PFSK-1 (cell line): ENCODE measurements at regions not wholly inside any gene's neighbourhood (a gene's known extent, or its start where the extent isn't known, plus 50 kb on each side); places are given as distances from the start of the nearest gene placed in this dataset.

Experiments
- FOXP2 ChIP-seq: optimal IDR thresholded peaks from 2 replicates; pipeline ENCODE3; 2011; ENCODE audit warnings: borderline replicate concordance, control low read depth, inconsistent platforms; ENCODE audit not compliant: insufficient read depth; ENCODE audit errors: extremely low read length, extremely low read depth
- POLR2AphosphoS5 ChIP-seq: IDR thresholded peaks from 2 replicates; pipeline ENCODE4 v1.6.1; 2012; ENCODE audit warnings: low read depth, mild to moderate bottlenecking, control low read depth, low read length, moderate library complexity
- SIN3A ChIP-seq: IDR thresholded peaks from 2 replicates; pipeline ENCODE4 v1.6.1; 2012; ENCODE audit warnings: mild to moderate bottlenecking, low read length, moderate library complexity, borderline replicate concordance; ENCODE audit not compliant: insufficient read depth
- TAF1 ChIP-seq: IDR thresholded peaks from 2 replicates; pipeline ENCODE4 v1.6.1; 2012; ENCODE audit warnings: low read length, control low read depth, borderline replicate concordance; ENCODE audit not compliant: insufficient read depth
- TF ChIP-seq, protein P1 (sequence below), 2 experiments: IDR thresholded peaks; 2 replicates each; pipeline versions ENCODE4 v1.6.1 to v1.8.0; 2011 to 2012; ENCODE audit warnings: low read depth in 2 of 2, low read length in 2 of 2, control low read depth in 1 of 2, inconsistent platforms in 1 of 2, mild to moderate bottlenecking in 1 of 2, moderate library complexity in 1 of 2; ENCODE audit not compliant: insufficient read depth in 1 of 2

DNA sequence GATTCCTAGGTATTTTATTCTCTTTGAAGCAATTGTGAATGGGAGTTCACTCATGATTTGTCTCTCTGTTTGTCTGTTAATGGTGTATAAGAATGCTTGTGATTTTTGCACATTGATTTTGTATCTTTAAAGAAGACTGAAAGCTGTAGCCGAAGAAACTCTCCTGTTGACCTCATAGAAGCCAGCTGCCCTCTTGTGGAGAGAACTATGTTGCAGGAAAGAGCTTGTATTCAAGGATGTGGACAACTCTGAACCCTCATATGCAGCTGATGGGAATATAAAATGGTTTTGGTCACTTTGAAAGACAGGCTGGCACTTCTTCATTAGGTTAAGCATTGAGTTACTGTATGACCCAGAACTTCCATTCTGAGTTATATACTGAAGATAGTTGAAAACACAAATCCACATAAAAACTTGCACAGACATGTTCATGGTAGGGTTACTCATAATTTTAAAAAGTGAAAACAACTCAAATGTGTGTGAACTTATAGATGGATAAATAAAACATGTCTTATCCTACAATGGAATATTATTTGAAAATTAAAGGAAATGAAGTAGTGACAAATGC lies 65.8 kb upstream of the SLITRK6 start:
- TF ChIP-seq SIN3A = no peak
- no peak for TF ChIP-seq POLR2AphosphoS5
- TF ChIP-seq TAF1 = no peak
- TF ChIP-seq, protein P1, sequence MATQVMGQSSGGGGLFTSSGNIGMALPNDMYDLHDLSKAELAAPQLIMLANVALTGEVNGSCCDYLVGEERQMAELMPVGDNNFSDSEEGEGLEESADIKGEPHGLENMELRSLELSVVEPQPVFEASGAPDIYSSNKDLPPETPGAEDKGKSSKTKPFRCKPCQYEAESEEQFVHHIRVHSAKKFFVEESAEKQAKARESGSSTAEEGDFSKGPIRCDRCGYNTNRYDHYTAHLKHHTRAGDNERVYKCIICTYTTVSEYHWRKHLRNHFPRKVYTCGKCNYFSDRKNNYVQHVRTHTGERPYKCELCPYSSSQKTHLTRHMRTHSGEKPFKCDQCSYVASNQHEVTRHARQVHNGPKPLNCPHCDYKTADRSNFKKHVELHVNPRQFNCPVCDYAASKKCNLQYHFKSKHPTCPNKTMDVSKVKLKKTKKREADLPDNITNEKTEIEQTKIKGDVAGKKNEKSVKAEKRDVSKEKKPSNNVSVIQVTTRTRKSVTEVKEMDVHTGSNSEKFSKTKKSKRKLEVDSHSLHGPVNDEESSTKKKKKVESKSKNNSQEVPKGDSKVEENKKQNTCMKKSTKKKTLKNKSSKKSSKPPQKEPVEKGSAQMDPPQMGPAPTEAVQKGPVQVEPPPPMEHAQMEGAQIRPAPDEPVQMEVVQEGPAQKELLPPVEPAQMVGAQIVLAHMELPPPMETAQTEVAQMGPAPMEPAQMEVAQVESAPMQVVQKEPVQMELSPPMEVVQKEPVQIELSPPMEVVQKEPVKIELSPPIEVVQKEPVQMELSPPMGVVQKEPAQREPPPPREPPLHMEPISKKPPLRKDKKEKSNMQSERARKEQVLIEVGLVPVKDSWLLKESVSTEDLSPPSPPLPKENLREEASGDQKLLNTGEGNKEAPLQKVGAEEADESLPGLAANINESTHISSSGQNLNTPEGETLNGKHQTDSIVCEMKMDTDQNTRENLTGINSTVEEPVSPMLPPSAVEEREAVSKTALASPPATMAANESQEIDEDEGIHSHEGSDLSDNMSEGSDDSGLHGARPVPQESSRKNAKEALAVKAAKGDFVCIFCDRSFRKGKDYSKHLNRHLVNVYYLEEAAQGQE (IDR thresholded peaks at IDR 0.05; ENCODE audit: insufficient read depth in 1 of 2, low read depth in 2 of 2, low read length in 2 of 2) = no peak
- no peak for TF ChIP-seq FOXP2

DNA sequence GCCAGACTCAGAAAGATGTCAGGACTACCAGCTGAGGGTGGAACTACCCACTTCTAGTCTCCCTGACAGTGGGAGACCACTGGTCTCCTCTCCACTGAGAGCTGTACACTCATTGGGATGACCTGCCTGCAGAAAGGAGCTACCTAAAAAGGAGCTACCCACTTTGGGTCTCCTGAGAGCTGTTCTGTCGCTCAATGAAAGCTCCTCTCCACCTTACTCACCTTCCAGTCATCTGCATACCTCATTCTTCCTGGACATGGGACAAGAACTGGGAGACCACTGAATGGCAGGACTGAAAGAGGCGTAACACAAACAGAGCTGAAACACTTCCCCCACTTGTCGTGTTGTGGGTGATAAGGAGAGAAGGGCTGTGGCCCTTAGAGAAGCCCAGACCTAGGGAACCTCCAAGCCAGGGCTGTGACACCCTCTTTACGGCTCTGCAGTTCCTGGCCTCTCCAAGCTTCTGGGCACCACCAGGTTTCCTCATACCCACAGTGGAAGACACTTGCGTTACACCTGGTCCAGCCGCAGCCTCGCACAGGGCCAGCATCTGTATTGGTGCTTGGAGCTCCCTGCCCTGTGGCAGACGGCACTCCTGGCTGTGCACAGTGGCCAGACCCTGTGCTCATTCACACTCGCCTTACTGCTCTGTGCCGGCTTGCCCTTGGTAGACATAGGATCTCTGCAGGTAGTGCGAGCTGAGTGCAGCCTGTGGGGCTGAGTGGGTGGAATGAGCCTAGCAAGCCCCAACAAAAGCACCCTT lies 54.9 kb upstream of the SLITRK6 start:
- no peak for TF ChIP-seq FOXP2
- TF ChIP-seq, protein P1 (IDR thresholded peaks at IDR 0.05; ENCODE audit: insufficient read depth in 1 of 2, low read depth in 2 of 2, low read length in 2 of 2) = no peak
- TF ChIP-seq POLR2AphosphoS5 = no peak
- no peak for TF ChIP-seq TAF1
- TF ChIP-seq SIN3A = no peak

DNA sequence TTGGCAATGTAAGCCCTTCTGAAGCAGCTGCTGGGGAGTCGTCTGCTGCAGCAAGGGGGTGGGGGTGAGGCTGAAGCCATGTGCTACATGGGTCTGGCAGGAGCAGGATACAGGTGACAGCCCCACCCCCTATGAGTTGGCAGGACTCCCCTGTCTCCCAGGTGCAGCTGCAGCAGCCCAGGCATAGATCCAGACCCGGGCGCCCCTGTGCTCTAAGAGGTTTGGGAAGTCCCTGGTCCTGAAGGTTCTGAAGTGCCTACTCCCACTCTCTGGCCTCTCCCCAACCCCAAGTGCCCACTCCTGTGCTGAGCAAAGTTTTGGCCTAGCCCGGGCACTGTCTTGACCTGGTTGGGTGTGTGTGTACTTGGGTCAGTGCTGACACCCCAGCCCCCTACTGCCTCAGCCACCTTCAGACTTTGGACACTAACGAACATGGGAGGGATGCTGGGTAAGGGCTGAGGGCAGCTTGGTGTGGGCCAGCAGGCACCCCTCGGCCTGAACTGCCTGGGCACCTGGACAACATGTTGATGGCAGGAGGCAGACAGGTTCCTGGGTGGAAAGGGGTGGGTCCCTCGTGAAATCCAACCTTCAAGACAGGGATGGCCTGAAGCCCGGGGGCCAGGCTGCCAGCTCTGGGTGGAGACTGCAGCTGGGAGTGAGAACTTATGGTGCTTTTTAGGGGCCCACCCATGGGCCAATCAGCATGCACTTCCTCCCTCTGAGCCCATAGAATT lies 54.1 kb upstream of the SLITRK6 start:
- TF ChIP-seq, protein P1 (IDR thresholded peaks at IDR 0.05; ENCODE audit: insufficient read depth in 1 of 2, low read depth in 2 of 2, low read length in 2 of 2) = no peak
- TF ChIP-seq FOXP2 (no peak), TAF1 (no peak), POLR2AphosphoS5 (no peak), SIN3A (no peak)
